ENCODE measurements at regions not wholly inside any gene's neighbourhood (a gene's known extent, or its start where the extent isn't known, plus 50 kb on each side); places are given as distances from the start of the nearest gene placed in this dataset.

DNA sequence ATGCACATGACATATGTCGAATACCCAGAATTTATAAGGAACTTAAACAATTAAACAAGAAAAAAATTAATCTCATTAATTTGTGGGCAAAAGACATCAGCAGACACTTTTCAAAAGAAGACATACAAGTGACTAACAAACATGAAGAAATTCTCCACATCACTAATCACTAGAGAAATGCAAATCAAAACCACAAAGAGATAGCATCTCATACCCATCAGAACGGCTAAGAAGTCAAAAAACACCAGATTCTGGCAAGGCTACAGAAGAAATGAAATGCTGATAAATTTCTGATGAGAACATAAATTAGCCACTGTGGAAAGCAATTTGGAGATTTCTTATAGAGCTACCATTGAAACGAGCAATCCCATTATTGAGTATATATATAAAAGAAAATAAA lies 210.6 kb upstream of the LUZP2 start:
- TF ChIP-seq, protein P1, sequence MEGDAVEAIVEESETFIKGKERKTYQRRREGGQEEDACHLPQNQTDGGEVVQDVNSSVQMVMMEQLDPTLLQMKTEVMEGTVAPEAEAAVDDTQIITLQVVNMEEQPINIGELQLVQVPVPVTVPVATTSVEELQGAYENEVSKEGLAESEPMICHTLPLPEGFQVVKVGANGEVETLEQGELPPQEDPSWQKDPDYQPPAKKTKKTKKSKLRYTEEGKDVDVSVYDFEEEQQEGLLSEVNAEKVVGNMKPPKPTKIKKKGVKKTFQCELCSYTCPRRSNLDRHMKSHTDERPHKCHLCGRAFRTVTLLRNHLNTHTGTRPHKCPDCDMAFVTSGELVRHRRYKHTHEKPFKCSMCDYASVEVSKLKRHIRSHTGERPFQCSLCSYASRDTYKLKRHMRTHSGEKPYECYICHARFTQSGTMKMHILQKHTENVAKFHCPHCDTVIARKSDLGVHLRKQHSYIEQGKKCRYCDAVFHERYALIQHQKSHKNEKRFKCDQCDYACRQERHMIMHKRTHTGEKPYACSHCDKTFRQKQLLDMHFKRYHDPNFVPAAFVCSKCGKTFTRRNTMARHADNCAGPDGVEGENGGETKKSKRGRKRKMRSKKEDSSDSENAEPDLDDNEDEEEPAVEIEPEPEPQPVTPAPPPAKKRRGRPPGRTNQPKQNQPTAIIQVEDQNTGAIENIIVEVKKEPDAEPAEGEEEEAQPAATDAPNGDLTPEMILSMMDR (IDR thresholded peaks at IDR 0.05), result no peak
- no peak for TF ChIP-seq POLR2A (IDR thresholded peaks at IDR 0.05)
